Progenitor cell of endocrine pancreas (in vitro differentiated cells): ENCODE measurements at regions not wholly inside any gene's neighbourhood (a gene's known extent, or its start where the extent isn't known, plus 50 kb on each side); places are given as distances from the start of the nearest gene placed in this dataset.

Experiments
- DNase-seq: peaks from one replicate; pipeline ENCODE4 v3.0.0; 2021; ENCODE audit warnings: low spot score; ENCODE audit not compliant: unreplicated experiment
- H3K27ac Mint-ChIP-seq: 2 replicates; pipeline ENCODE4 v1.8.0; 2021; ENCODE audit warnings: mild to moderate bottlenecking, moderate library complexity, mixed read lengths
- H3K27me3 Mint-ChIP-seq: 2 replicates; pipeline ENCODE4 v1.8.0; 2021; ENCODE audit warnings: mixed read lengths
- H3K36me3 Mint-ChIP-seq: 2 replicates; pipeline ENCODE4 v1.8.0; 2022; ENCODE audit warnings: mixed read lengths; ENCODE audit not compliant: insufficient read depth
- H3K4me1 Mint-ChIP-seq: 2 replicates; pipeline ENCODE4 v1.8.0; 2021; ENCODE audit warnings: low read depth, mixed read lengths
- H3K4me3 Mint-ChIP-seq: 2 replicates; pipeline ENCODE4 v1.8.0; 2021; ENCODE audit warnings: low read depth, mild to moderate bottlenecking, moderate library complexity, mixed read lengths
- H3K9me3 Mint-ChIP-seq: 2 replicates; pipeline ENCODE4 v1.8.0; 2021; ENCODE audit warnings: low read depth, mixed read lengths
- CTCF ChIP-seq: fragments of 200-600 bp; sonication (generic); IDR thresholded peaks from one replicate; pipeline ENCODE4 v1.5.0; 2021; ENCODE audit warnings: antibody characterized with exemption, mild to moderate bottlenecking; ENCODE audit not compliant: unreplicated experiment

- no peaks in the 10 kb centered on the region for H3K36me3 Mint-ChIP-seq
- no peak overlapping the region for H3K4me3 Mint-ChIP-seq
- H3K27me3 Mint-ChIP-seq = peaks cover 14% of the 10 kb centered on the region
- DNase-seq = no peak
- no peaks in the 10 kb centered on the region for H3K4me1 Mint-ChIP-seq
- no peak overlapping the region for H3K27ac Mint-ChIP-seq
- TF ChIP-seq CTCF = no peak
- H3K9me3 Mint-ChIP-seq = no peaks in the 10 kb centered on the region
Measured at GRCh38 chr14:97948841-97949240, 1151.7 kb downstream of the VRK1 start.

- TF ChIP-seq CTCF = no peak
- Mint-ChIP-seq H3K9me3 (no peaks in the 10 kb centered on the region), H3K4me1 (no peaks in the 10 kb centered on the region)
Measured at GRCh38 chr14:97956581-97957340, 1159.6 kb downstream of the VRK1 start.

DNA sequence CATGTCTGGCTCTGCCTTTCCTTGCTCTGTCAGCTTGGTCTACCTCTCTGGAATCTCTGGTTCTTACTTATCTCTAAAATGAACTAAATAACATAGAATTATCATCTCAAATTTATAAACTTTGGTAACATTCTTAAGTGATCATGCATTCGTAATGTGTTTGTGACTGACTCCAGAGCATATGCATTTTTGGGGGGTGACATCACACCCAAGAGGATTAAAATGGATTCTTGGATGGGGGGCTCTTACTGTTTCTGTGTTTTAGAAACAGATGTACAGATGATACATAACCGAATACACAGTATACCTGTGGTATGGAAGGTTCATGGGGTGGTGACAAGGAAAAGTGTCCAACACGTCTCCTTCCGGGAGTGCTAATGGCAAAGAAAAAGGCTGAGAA lies 1162.1 kb downstream of the VRK1 start:
- H3K9me3 Mint-ChIP-seq = no peaks in the 10 kb centered on the region
- no peak for DNase-seq
- H3K27ac Mint-ChIP-seq = no peak overlapping the region
- H3K4me3 Mint-ChIP-seq = no peak overlapping the region
- no peaks in the 10 kb centered on the region for H3K36me3 Mint-ChIP-seq
- peaks cover 6% of the 10 kb centered on the region for H3K27me3 Mint-ChIP-seq
- TF ChIP-seq CTCF = no peak
- H3K4me1 Mint-ChIP-seq = no peaks in the 10 kb centered on the region

More at GRCh38 chr14:97956581-97957340, 1159.6 kb downstream of the VRK1 start:
- Mint-ChIP-seq H3K4me3 (no peak overlapping the region), H3K27ac (no peak overlapping the region), H3K36me3 (no peaks in the 10 kb centered on the region), H3K27me3 (peaks cover 6% of the 10 kb centered on the region)
- no peak for DNase-seq

DNA sequence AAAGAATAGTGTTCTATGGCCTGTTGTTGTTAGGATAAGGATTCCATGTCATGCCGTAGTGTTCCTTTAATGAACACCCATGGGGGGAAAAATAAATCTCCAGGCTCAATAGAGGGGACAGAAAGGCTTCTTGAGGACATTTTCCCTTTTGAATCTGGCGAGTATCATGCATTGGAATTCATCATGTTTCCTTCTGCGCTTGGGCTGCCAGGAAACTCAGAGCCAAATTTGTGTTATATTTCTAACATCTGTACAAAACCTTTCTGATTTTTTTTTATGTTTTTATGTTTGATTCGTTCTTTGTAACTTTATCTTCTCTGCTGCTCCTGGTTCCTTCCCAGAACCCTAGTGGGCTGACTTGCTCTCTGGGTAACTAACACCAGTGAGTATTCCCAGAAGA lies 1163.3 kb downstream of the VRK1 start:
- H3K27ac Mint-ChIP-seq = no peak overlapping the region
- no peak for DNase-seq
- H3K36me3 Mint-ChIP-seq = no peaks in the 10 kb centered on the region
- H3K27me3 Mint-ChIP-seq = peaks cover 6% of the 10 kb centered on the region
- H3K4me3 Mint-ChIP-seq = no peak overlapping the region
- no peaks in the 10 kb centered on the region for H3K9me3 Mint-ChIP-seq
- no peak for TF ChIP-seq CTCF
- H3K4me1 Mint-ChIP-seq = no peaks in the 10 kb centered on the region

GRCh38 chr14:97970222-97970621 lies 1173.0 kb downstream of the VRK1 start:
- H3K4me1 Mint-ChIP-seq = no peaks in the 10 kb centered on the region
- H3K27me3 Mint-ChIP-seq = peaks cover 10% of the 10 kb centered on the region
- no peak overlapping the region for H3K4me3 Mint-ChIP-seq
- no peaks in the 10 kb centered on the region for H3K9me3 Mint-ChIP-seq
- TF ChIP-seq CTCF = no peak
- no peaks in the 10 kb centered on the region for H3K36me3 Mint-ChIP-seq
- no peak for DNase-seq
- no peak overlapping the region for H3K27ac Mint-ChIP-seq
